ENCODE measurements at regions not wholly inside any gene's neighbourhood (a gene's known extent, or its start where the extent isn't known, plus 50 kb on each side); places are given as distances from the start of the nearest gene placed in this dataset.

DNA sequence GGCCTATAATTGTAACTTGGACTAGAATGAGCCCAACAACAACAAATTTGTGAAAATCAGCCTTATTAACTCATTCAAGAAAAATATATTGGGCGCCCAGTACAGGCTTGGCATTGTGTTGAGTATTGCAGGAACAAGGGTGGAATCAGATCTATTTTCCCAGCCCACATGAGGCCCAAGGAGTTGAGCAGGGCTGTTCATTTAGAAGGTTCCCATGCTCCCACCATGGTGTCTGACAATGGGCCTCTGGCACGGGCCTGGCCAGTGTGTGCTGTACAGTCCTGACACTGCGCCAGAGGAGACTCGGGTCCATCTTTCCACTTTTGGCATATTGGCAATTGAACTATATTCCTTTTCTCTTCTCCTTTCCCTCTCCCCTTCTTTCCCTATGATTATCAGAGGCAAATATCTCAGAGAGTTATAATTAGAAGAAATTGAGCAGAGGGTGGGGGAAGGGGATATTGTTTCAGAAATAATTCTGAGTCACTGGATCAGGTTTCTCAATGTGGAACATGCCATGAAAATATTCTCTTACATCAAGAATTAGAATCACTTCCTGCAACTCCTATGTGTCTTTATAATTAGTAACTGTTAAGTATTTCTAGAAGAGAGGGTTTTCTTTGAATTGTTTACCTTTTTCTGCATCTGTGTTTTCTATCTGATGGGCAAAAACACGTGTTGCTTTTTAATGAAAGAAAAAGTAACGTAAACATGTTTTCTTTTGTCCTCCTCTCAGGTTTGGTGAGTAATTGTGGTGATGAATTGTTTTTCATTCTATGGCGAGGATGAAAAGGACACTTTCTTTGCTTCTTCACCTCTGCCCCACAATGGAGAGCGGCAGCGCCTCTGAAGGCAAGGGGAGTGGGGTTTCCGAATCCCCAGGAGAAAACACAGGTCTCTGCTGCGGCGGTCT lies 209.4 kb downstream of the FOXA2 start:
- no peak overlapping the region for H3K4me3 ChIP-seq (ENCODE audit: low read length)
- POLR2A ChIA-PET, result no interaction called here
- DNase-seq, result no peak
- H3K9me3 ChIP-seq (ENCODE audit: low read length), result no peaks in the 10 kb centered on the region
- Mint-ChIP-seq H3K4me3 (no peak overlapping the region), H3K4me1 (no peaks in the 10 kb centered on the region), H3K36me3 (no peaks in the 10 kb centered on the region), H3K27ac (no peak overlapping the region), H3K9me3 (peaks cover 0 to 13% (median 3%) of the 10 kb centered on the region in 5 donors), H3K27me3 (no peaks in the 10 kb centered on the region)
- CTCF ChIA-PET, result no interaction called here
- no peak overlapping the region for H3K27ac ChIP-seq (ENCODE audit: low read depth, low read length)
- no peaks in the 10 kb centered on the region for H3K4me1 ChIP-seq (ENCODE audit: insufficient read depth, low read length)
- no peaks in the 10 kb centered on the region for H3K27me3 ChIP-seq (ENCODE audit: insufficient read depth, low read length, poor library complexity, severe bottlenecking)
- H3K36me3 ChIP-seq (ENCODE audit: insufficient read depth, low read length), result no peaks in the 10 kb centered on the region

DNA sequence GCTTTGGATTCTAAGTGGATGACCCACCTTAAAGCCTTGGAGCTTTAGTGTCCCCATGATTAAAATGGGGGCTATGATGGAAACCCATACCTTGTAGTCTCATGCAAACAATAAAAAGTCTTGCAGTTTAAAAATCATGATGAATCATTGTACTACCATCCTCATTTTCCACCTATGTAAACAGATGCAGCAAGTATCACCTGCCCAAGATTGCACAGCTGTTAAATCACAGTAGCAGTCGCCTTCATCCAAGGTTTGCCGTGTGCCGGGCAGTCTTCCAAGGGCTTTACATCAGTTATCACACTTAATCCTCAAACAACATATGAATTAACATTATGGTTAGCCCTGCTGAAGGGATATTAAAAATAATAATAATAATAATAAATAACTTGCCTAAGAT lies 210.3 kb downstream of the FOXA2 start:
- Histone ChIP-seq H3K9me3 (ENCODE audit: low read length) (no peaks in the 10 kb centered on the region), H3K27ac (ENCODE audit: low read depth, low read length) (no peak overlapping the region), H3K4me3 (ENCODE audit: low read length) (no peak overlapping the region), H3K27me3 (ENCODE audit: insufficient read depth, low read length, poor library complexity, severe bottlenecking) (no peaks in the 10 kb centered on the region), H3K4me1 (ENCODE audit: insufficient read depth, low read length) (no peaks in the 10 kb centered on the region), H3K36me3 (ENCODE audit: insufficient read depth, low read length) (no peaks in the 10 kb centered on the region)
- ChIA-PET POLR2A (no interaction called here), CTCF (no interaction called here)
- Mint-ChIP-seq H3K27me3 (no peaks in the 10 kb centered on the region), H3K4me1 (no peaks in the 10 kb centered on the region), H3K36me3 (no peaks in the 10 kb centered on the region), H3K27ac (no peak overlapping the region), H3K4me3 (no peak overlapping the region), H3K9me3 (peaks cover 0 to 13% (median 4%) of the 10 kb centered on the region in 5 donors)
- DNase-seq, result no peak

DNA sequence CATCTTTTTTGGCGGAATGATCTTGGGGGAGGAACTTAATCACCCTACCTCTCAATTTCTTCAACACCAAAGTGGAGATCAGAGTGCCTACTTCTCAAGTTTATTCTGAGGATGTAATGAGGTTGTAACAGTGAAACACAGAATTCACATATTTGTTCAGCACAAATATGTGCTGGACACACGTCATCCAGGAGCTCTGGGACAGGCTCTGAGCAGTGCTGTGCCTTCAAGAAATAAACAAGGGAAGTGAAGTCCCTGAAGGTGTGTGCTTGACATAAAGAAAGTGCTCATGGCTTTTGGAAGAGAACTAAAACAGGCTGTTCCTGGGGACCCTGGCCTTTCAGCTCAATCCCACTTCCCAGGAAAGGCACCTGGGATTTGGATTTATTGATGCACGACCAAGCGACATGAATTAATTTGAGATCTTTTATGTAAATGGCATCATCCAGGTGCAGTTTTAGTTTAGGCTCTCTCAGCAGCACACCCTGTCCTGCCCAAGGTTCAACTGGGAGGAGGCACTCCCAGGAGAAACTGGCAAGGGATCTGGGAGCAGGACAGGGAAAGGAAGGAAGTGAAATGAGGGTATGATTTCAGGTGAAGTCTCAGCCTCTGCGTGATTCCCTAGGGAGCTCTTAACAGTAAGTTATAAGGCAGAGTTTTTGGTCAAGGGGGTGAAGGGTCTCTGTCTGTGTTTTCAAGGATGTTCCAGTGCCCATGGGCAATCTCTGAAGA lies 211.0 kb downstream of the FOXA2 start:
- H3K27ac ChIP-seq (ENCODE audit: low read depth, low read length), result no peak overlapping the region
- Mint-ChIP-seq H3K27ac (no peak overlapping the region), H3K9me3 (peaks cover under 1 to 9% (median 4%) of the 10 kb centered on the region in 5 donors), H3K4me1 (no peaks in the 10 kb centered on the region), H3K36me3 (no peaks in the 10 kb centered on the region), H3K27me3 (no peaks in the 10 kb centered on the region), H3K4me3 (no peak overlapping the region)
- no peaks in the 10 kb centered on the region for H3K36me3 ChIP-seq (ENCODE audit: insufficient read depth, low read length)
- no peak for DNase-seq
- no peaks in the 10 kb centered on the region for H3K4me1 ChIP-seq (ENCODE audit: insufficient read depth, low read length)
- no peaks in the 10 kb centered on the region for H3K27me3 ChIP-seq (ENCODE audit: insufficient read depth, low read length, poor library complexity, severe bottlenecking)
- ChIA-PET CTCF (no interaction called here), POLR2A (no interaction called here)
- no peaks in the 10 kb centered on the region for H3K9me3 ChIP-seq (ENCODE audit: low read length)
- H3K4me3 ChIP-seq (ENCODE audit: low read length), result no peak overlapping the region

DNA sequence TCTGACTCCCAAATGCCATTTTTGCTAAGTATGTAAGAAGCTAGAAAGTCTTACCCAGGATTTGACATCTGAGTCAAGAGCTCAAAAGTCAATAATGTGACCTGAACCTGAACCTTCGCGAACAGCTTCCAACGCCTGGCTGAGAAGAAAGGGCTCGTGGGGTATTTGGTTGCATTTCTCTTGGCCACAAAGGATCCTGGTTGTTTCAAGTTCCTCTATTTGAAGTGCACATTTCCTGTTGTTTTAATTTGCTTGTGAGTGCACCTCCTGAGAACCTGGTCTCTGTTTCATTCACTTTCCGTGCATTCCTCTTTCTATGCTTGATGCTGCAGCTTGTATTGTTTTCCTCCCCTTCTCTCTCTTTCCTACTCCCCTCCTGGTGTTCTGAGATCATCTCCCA lies 212.5 kb downstream of the FOXA2 start:
- POLR2A ChIA-PET, result no interaction called here
- Mint-ChIP-seq H3K9me3 (peaks cover 2 to 11% (median 8%) of the 10 kb centered on the region in 5 donors), H3K4me3 (no peak overlapping the region), H3K36me3 (no peaks in the 10 kb centered on the region), H3K27ac (no peak overlapping the region), H3K27me3 (no peaks in the 10 kb centered on the region), H3K4me1 (no peaks in the 10 kb centered on the region)
- Histone ChIP-seq H3K27me3 (ENCODE audit: insufficient read depth, low read length, poor library complexity, severe bottlenecking) (no peaks in the 10 kb centered on the region), H3K4me3 (ENCODE audit: low read length) (no peak overlapping the region), H3K36me3 (ENCODE audit: insufficient read depth, low read length) (no peaks in the 10 kb centered on the region), H3K9me3 (ENCODE audit: low read length) (no peaks in the 10 kb centered on the region), H3K27ac (ENCODE audit: low read depth, low read length) (no peak overlapping the region), H3K4me1 (ENCODE audit: insufficient read depth, low read length) (no peaks in the 10 kb centered on the region)
- CTCF ChIA-PET, result interaction anchor here (0.9 kb wide), 1 partner anchor 18 kb away, joined by 3 read pairs; no protein-coding TSS in a partner anchor
- DNase-seq, result peak in 1 of 5 donors; percentile 18

DNA sequence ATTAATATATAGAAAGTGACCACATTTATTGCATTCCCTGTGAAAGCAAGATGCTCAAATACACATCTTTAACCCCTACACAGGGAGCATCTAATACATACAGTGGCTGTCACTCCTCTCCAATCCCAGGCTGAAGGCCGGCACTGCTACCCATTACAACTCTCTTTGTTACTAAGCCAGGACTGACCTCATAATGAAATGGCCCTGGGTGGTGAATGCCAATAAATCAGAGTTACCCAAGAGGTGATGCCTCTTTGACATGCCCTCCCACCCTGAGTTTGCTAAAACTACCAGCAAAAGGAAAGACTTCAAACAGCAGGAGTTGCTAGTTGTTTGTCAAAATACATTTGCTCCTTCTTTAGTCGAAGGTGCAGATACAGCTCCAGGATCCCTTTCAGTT lies 214.2 kb downstream of the FOXA2 start:
- no peak for DNase-seq
- H3K27ac ChIP-seq (ENCODE audit: low read depth, low read length), result no peak overlapping the region
- H3K36me3 Mint-ChIP-seq, result no peaks in the 10 kb centered on the region
- H3K36me3 ChIP-seq (ENCODE audit: insufficient read depth, low read length), result no peaks in the 10 kb centered on the region
- no peaks in the 10 kb centered on the region for H3K4me1 Mint-ChIP-seq
- H3K27me3 Mint-ChIP-seq, result no peaks in the 10 kb centered on the region
- H3K27ac Mint-ChIP-seq, result no peak overlapping the region
- H3K4me3 ChIP-seq (ENCODE audit: low read length), result no peak overlapping the region
- ChIA-PET POLR2A (no interaction called here), CTCF (no interaction called here)
- no peaks in the 10 kb centered on the region for H3K4me1 ChIP-seq (ENCODE audit: insufficient read depth, low read length)
- no peaks in the 10 kb centered on the region for H3K9me3 ChIP-seq (ENCODE audit: low read length)
- peaks cover 2 to 11% (median 7%) of the 10 kb centered on the region in 5 donors for H3K9me3 Mint-ChIP-seq
- no peaks in the 10 kb centered on the region for H3K27me3 ChIP-seq (ENCODE audit: insufficient read depth, low read length, poor library complexity, severe bottlenecking)
- H3K4me3 Mint-ChIP-seq, result no peak overlapping the region

DNA sequence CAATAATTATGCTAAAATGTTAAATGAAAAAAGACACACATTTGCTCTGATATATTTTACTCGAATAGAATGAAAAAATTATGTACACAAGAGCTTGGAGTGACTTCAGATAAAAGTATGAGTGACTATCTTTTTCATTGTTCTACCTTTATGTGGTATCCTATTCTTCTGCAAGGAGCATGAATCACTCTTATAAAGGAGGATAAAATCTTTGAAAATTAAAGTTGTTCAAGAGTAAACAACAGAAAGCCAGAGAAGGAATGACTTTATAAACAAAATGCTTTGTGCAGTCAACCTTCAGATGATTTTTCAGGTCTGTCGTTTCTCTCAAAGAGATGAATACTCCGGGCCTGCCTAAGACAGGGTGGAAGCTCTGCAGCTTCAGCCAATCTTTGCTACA lies 215.3 kb downstream of the FOXA2 start:
- no peak overlapping the region for H3K27ac Mint-ChIP-seq
- H3K36me3 ChIP-seq (ENCODE audit: insufficient read depth, low read length), result no peaks in the 10 kb centered on the region
- H3K27ac ChIP-seq (ENCODE audit: low read depth, low read length), result no peak overlapping the region
- H3K27me3 ChIP-seq (ENCODE audit: insufficient read depth, low read length, poor library complexity, severe bottlenecking), result no peaks in the 10 kb centered on the region
- H3K4me3 ChIP-seq (ENCODE audit: low read length), result no peak overlapping the region
- ChIA-PET CTCF (no interaction called here), POLR2A (no interaction called here)
- peaks cover 2 to 11% (median 7%) of the 10 kb centered on the region in 5 donors for H3K9me3 Mint-ChIP-seq
- DNase-seq, result no peak
- H3K9me3 ChIP-seq (ENCODE audit: low read length), result no peaks in the 10 kb centered on the region
- H3K36me3 Mint-ChIP-seq, result no peaks in the 10 kb centered on the region
- H3K27me3 Mint-ChIP-seq, result no peaks in the 10 kb centered on the region
- H3K4me1 ChIP-seq (ENCODE audit: insufficient read depth, low read length), result no peaks in the 10 kb centered on the region
- H3K4me3 Mint-ChIP-seq, result no peak overlapping the region
- H3K4me1 Mint-ChIP-seq, result no peaks in the 10 kb centered on the region

DNA sequence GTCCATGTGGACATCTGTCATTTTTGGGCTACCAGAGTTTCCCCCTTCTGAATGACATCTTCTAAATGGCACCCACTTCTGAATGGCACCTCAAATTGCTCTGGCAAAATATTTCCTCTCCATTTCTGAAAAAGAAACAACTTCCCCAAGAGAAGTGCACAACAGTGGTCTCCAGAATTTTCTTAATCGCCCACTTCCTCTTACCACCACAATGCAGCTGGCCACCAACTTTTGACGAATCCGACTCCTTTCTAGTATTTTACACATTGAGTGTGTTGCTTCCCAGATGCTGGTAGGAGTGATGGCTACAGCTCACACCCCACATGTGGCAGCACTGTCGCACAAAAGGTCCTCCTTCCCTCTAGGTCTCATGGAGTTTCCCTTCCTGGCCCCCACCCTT lies 216.1 kb downstream of the FOXA2 start:
- Histone ChIP-seq H3K36me3 (ENCODE audit: insufficient read depth, low read length) (no peaks in the 10 kb centered on the region), H3K9me3 (ENCODE audit: low read length) (no peaks in the 10 kb centered on the region), H3K4me1 (ENCODE audit: insufficient read depth, low read length) (no peaks in the 10 kb centered on the region), H3K27me3 (ENCODE audit: insufficient read depth, low read length, poor library complexity, severe bottlenecking) (no peaks in the 10 kb centered on the region), H3K27ac (ENCODE audit: low read depth, low read length) (no peak overlapping the region), H3K4me3 (ENCODE audit: low read length) (no peak overlapping the region)
- H3K36me3 Mint-ChIP-seq, result no peaks in the 10 kb centered on the region
- no peak overlapping the region for H3K27ac Mint-ChIP-seq
- DNase-seq, result no peak
- no peaks in the 10 kb centered on the region for H3K4me1 Mint-ChIP-seq
- H3K27me3 Mint-ChIP-seq, result no peaks in the 10 kb centered on the region
- POLR2A ChIA-PET, result no interaction called here
- CTCF ChIA-PET, result no interaction called here
- H3K9me3 Mint-ChIP-seq, result peaks cover 6 to 14% (median 10%) of the 10 kb centered on the region in 5 donors
- H3K4me3 Mint-ChIP-seq, result no peak overlapping the region

DNA sequence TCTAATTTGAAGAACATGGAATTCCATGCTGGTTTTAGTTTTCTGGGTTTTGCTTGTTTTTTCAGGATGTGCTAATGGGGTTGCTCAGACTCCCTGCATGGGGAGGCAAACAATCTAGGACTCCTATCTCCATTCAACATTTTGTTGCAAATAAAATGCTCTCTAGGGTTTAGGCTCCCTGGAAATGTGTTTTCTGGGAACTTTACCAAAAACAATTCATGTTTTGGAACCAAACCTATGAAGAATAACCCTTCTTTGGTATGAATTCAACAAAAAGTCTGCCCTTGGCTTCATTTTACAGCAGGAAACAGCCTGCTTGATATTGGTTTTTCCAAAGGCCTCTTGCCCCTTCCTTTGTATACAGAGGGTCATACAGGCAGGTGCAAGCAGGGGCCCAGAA lies 217.7 kb downstream of the FOXA2 start:
- no peak overlapping the region for H3K4me3 Mint-ChIP-seq
- POLR2A ChIA-PET, result no interaction called here

More for the DNA sequence above, 217.7 kb downstream of the FOXA2 start:
- DNase-seq, result no peak
- H3K27me3 ChIP-seq (ENCODE audit: insufficient read depth, low read length, poor library complexity, severe bottlenecking), result no peaks in the 10 kb centered on the region
- no peaks in the 10 kb centered on the region for H3K4me1 ChIP-seq (ENCODE audit: insufficient read depth, low read length)
- H3K36me3 ChIP-seq (ENCODE audit: insufficient read depth, low read length), result no peaks in the 10 kb centered on the region
- no peaks in the 10 kb centered on the region for H3K9me3 ChIP-seq (ENCODE audit: low read length)
- H3K4me1 Mint-ChIP-seq, result no peaks in the 10 kb centered on the region
- H3K27me3 Mint-ChIP-seq, result no peaks in the 10 kb centered on the region
- H3K27ac Mint-ChIP-seq, result no peak overlapping the region
- H3K27ac ChIP-seq (ENCODE audit: low read depth, low read length), result no peak overlapping the region
- no peaks in the 10 kb centered on the region for H3K36me3 Mint-ChIP-seq
- peaks cover 4 to 14% (median 7%) of the 10 kb centered on the region in 5 donors for H3K9me3 Mint-ChIP-seq
- CTCF ChIA-PET, result no interaction called here
- no peak overlapping the region for H3K4me3 ChIP-seq (ENCODE audit: low read length)
